HG02610 (cell line): ENCODE measurements at regions not wholly inside any gene's neighbourhood (a gene's known extent, or its start where the extent isn't known, plus 50 kb on each side); places are given as distances from the start of the nearest gene placed in this dataset.

ENCODE experiments used
- ATAC-seq: cut with Tn5 transposase; IDR thresholded peaks from one replicate; pipeline ENCODE4 v1.9.1; 2021; ENCODE audit warnings: mild to moderate bottlenecking, moderate library complexity; ENCODE audit not compliant: unreplicated experiment

GRCh38 chr10:117699436-117700075 is 157.0 kb downstream of the EMX2 start:
- no peak for ATAC-seq

DNA sequence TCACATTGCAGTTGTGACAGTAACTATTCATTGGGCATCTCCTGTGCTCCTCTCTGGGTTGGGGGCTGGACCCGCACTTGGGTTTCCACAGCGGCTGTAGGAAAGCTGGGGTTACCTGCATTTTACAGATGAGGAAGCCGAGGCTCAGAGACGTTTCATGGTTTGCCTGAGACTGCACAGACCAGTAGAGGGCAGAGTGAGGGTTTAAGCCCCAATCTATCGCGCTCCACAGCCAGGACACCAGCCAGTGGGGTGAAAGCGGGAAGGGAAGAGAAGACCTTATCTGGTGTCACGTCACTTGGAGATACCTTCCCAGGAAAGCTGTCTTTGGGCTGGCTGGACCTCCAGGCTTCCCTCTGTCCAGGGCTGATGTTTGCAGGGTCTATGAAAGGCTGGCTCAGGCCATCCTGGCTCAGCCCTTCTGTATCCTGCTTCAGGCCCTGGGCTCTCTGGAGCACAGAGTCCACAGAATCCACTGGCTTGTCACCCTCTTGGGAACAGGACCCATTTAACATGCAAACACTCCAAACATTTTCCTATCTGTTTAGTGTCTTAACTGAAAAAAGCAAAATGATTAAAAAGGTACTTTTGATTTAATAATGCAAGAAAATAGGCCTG is 167.7 kb downstream of the EMX2 start:
- ATAC-seq, result no peak

DNA sequence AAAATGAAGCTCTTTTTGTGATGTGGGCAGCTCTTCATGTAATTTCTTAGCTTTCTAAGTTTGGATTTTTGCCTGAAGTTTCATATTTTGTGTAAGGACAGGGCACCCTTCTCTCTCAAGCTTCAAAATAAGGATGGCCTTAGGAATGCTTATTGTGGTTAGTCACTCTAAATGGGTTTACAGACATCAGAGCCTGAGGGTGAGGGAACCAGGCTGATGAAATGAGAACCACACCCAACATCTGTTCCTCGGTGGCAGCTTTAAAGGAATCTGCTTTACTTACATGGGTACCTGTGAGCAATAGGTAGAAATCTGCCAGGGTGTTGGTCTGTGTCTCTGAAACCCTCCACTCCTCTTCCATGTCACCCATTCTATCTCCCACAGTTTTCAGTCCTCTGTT is 174.3 kb downstream of the EMX2 start:
- no peak for ATAC-seq

- ATAC-seq, result no peak
These were observed 176.7 kb downstream of the EMX2 start for GRCh38 chr10:117718986-117719920.

DNA sequence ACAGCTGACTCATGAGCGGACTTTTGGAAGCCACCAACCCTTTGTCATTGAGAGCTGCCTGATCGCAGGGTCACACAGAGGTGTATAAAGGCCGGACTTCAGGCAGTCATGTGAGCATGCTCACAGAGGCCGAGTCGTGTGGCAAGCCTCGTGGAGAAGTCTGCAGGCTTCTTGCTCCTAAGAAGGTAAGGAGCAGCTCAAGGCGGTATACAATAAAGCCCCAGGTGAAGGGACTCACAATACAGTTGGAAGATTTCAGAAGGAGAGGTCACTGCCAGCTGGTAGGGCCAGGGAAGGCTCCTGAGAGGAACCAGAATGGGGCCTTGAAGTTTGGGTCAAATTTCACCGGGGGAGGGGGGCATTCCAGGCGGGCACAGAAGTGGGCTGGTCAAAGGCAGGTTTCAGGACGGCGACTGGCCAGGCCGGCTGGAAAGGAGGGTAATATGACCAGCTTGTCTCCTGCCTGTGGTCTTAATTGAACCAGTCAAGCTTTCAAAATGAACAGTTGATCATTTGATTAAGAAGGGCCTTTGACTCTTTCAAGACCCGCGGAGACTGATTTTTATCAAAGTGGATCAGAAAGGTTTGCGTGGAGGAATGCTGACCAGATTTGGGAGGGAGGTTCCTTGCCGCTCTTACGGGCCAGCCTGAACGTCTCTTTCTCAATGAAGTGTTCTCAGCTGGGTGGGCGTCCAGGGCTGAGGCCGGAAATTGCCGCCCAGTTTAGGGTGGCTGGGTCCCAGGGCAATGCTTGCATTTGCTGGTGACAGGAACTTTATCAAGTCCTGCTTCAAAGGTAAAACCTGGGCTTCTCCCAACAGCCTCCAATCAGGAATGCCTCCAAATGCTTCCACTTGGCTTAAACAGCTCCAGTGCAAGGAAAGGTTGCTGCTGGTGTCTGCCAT is 178.6 kb downstream of the EMX2 start:
- ATAC-seq, result no peak

DNA sequence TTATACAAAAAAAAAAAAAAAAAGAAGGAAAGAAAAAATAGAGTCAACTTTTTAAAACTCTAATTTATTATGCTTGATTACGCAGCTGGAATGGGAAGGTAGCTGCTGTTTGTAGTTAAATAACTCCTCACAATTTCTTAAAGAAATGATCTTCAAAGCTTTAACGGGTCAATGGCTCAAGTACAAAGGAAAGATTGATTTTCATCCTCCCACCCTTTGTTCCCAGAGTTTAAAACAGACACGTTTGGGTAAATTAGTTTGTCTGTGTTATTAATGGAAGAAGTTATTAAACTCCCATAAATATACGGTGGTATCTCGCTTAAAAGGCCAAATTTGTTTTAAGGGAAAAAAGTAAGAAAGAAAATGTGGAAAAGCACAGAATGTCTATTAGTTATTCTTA is 179.3 kb downstream of the EMX2 start:
- ATAC-seq, result no peak

GRCh38 chr10:117723343-117723742 is 180.8 kb downstream of the EMX2 start:
- no peak for ATAC-seq

DNA sequence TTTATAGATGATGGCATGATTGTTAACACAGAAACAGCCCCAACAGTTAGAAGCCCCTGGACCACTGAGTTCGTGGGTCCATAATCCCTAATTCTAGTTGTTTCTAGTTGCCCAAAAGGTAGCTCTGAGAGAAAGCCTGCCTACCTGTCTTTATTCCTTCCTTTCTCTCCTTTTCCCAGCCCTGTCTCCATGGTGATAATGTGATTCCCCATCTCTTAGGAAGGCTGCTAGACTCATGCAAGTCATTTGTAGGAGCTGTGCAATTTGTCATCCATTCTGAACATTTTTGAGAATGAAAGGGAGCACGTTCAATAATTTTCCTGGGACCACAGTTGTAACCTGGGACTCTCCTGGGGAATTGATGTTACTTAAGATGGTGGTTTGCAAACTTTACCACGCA is 183.4 kb downstream of the EMX2 start:
- ATAC-seq, result no peak

DNA sequence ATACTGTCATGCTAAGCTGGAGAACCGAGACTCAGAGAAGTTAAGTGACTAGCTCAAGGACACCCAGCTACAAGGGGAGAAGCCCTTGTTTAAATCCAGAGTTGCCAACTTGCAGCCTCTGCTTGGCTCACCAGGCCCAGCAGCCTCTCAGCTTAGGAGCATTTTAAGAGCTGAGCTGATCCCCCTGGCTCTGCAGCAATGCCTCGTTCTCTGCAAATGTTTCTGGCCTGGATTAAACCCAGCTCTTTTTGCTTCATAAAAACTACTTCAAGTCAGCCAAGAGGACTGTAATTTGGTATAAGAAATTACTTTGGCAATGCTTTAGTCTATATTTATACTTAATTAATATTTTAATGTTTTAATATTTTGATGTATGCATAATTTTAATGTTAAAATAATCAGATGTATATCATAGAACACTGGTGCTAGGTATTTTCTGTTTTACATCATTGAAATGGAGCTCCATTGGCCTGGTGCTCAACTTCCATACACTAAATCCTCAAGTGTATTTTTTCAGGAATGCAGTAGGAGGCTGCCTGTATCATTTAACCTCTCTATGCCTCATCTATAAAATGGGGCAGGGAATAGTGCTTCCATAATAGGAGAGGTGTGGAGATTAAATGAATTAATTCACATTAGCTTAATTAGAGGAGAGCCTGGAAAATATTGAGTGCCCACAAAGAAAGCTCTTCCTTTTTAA is 184.2 kb downstream of the EMX2 start:
- ATAC-seq, result no peak

GRCh38 chr10:117727421-117727820 is 184.9 kb downstream of the EMX2 start:
- ATAC-seq, result no peak

GRCh38 chr10:117728087-117728486 is 185.5 kb downstream of the EMX2 start:
- ATAC-seq, result no peak

- ATAC-seq, result no peak
These were observed 186.6 kb downstream of the EMX2 start for GRCh38 chr10:117729156-117729555.

DNA sequence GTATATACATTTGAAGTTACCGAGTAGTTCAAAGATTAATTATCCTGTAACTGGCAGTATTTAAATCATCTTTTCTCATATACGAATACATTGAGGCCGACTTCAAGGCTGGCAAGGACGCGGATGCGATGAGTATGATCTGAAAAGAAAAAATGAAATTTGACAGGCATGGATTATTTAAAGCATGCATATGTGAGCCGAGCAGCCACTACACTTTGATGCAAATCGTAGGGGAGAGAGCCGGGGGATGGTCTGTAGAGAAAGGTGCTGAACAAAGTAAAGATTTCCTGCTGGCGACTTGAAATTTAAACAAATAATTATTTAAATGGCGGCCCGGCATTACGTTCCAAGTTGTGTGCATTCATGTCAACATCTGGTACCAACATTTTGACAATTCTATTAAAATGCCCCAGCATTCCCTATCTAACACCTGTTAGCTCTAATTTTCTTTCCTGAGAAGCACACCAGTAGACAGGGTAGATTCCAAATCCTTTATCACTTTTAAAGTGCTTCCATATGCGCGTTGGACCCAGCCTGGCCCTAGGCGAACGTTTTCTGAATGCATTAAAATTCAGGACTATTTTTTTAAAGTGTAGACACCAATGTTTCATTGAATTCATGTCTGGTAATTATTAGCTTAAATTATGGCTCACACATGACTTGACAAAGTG is 188.7 kb downstream of the EMX2 start:
- no peak for ATAC-seq

DNA sequence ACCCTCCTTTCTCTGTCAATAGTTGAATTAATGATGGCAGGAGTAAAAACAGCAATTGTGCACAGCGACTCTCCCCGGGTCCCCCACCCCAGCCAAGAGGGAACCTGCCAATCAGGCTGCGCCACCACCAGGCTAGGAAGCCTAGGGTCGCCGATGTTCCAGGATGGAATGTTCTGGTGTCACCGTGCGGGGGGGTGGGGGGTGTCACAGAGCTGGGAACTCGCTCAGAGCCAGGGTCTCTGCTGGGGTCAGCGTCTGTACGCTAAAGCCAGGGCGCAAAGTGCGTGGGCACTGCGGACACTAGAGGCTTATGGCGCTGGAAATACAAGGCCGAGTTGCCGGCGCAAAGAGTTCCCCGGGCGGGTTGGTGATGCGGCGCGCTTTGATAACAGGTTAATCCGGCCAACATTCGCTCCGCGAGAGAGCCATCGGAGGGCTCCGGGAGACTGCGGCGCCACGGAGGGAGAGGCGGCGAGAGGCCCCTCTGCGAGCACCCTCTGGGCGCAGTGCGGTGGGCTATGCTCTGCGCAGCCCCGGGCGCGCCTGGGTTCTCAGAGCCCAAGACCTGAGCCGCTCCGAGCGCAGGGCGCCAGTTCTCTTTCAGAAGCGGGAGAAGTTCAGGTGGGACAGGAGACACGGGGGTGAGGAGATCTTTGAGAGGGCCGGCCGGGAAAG is 192.3 kb downstream of the EMX2 start:
- ATAC-seq, result no peak

DNA sequence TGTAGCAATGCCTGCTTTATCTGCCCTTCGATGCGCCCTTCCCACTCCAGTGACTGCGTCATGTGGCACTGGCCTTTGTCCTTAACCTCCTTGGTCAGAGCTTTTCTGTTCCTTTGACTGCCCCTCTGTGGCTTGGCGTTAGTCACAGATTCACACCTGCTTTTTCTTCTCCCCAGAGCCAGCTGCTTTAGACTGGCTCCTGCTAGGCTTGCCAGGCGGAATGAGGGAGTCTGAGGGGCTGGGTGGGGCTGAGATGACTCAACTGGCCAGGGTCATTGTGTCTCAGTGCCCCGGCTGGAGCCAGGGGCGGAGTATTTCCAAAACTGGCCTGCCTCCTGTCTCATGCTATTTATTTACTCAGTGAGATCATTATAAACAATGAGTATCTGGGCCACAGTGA is 194.1 kb downstream of the EMX2 start:
- ATAC-seq, result no peak

DNA sequence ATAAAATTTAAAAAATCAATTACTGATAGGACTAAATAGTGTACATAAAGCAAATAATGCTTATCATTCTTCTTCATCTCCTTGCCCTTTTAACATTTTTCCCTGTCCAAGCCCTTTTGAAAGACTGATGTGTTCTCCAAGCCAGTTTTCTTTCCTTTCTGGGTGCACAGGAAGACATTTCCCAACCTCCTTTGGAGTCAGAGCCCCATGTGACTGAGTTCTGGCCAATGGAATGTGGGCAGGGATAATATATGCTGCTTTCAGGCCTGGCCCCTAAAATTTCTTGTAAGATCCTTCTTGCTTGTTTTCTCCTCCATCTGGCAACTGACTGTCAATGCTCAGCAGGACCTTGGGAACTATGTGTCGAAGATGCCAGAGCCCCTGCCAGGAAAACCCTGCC is 197.5 kb downstream of the EMX2 start:
- no peak for ATAC-seq

DNA sequence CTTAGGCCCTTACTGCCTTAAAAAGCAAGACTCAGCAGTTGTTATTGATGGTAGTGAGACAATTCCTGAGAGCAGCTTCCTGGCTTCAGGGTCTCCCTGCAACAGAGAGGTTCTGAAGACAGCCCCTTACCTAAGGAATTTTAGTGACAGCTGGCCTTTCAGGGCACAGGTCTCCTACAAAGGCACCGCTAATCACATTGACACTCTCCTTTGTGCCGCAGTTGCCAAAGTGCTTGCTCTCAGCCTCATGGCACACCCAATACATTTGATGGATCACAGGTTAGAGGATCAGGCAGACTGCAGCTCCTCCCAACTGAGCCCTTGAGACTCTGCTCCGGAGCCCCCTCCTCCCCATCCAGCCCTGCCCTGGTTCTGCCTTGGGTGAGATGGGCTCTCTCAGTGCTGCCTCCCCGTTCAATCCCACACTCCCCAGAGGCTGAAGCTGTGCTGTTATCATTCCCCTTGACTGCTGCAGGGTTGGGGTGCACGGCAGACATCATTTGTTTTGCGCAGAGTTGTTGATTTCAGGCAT is 198.2 kb downstream of the EMX2 start:
- ATAC-seq, result no peak

DNA sequence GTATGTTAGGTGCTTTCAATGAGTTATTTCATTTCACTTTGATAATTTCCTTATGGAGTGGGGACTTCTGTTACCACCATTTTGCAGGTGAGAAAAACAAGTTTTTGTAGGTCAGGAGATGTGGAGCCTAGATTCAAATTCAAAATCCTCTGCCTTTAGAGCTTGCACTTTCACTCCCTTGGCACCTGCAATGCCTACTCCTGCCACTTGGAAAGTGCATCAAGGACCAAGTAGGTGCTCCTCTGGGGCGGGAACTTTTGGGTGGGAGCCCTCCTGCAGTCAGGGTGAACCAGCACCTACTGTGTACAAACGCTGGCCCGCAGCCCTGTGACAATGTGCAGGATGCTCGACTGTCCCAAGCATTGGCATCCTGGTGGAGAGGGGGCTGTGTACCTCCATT is 199.0 kb downstream of the EMX2 start:
- no peak for ATAC-seq

GRCh38 chr10:117743509-117743908 is 201.0 kb downstream of the EMX2 start:
- no peak for ATAC-seq
